GM18867 (cell line): ENCODE measurements at regions not wholly inside any gene's neighbourhood (a gene's known extent, or its start where the extent isn't known, plus 50 kb on each side); places are given as distances from the start of the nearest gene placed in this dataset.
A peak's percentile ranks its signal among the peaks of the same experiment; 100 is the strongest.

ENCODE experiments used
- ATAC-seq: cut with Tn5 transposase; IDR thresholded peaks from one replicate; pipeline ENCODE4 v1.9.1; 2021; ENCODE audit warnings: mild to moderate bottlenecking, moderate library complexity; ENCODE audit not compliant: unreplicated experiment

- ATAC-seq: no peak
Measured at GRCh38 chr22:46052801-46053562, 76.0 kb upstream of the WNT7B start.

- no peak for ATAC-seq
Measured at GRCh38 chr22:46053563-46054090, 76.7 kb upstream of the WNT7B start.

GRCh38 chr22:46054091-46055073 lies 77.4 kb upstream of the WNT7B start:
- ATAC-seq: no peak

GRCh38 chr22:46055181-46055875 lies 78.4 kb upstream of the WNT7B start:
- no peak for ATAC-seq

GRCh38 chr22:46055911-46056545 lies 79.1 kb upstream of the WNT7B start:
- ATAC-seq: no peak

- ATAC-seq: no peak
Measured at GRCh38 chr22:46056546-46057245, 79.7 kb upstream of the WNT7B start.

GRCh38 chr22:46057246-46058090 lies 80.5 kb upstream of the WNT7B start:
- ATAC-seq: no peak

GRCh38 chr22:46058091-46058420 lies 81.1 kb upstream of the WNT7B start:
- peak; percentile 61 for ATAC-seq

- ATAC-seq: no peak
Measured at GRCh38 chr22:46058591-46059519, 81.9 kb upstream of the WNT7B start.

- no peak for ATAC-seq
Measured at GRCh38 chr22:46060292-46061123, 83.5 kb upstream of the WNT7B start.

GRCh38 chr22:46061124-46061500 lies 84.2 kb upstream of the WNT7B start:
- ATAC-seq: no peak

- no peak for ATAC-seq
Measured at GRCh38 chr22:46061501-46062231, 84.7 kb upstream of the WNT7B start.

GRCh38 chr22:46062232-46062615 lies 85.3 kb upstream of the WNT7B start:
- ATAC-seq: no peak

- no peak for ATAC-seq
Measured at GRCh38 chr22:46062971-46063631, 86.1 kb upstream of the WNT7B start.

- ATAC-seq: no peak
Measured at GRCh38 chr22:46063846-46064227, 86.5 kb upstream of the PPARA start.
